T-cell (primary cell): ENCODE measurements at regions not wholly inside any gene's neighbourhood (a gene's known extent, or its start where the extent isn't known, plus 50 kb on each side); places are given as distances from the start of the nearest gene placed in this dataset.

ENCODE experiments used
- ATAC-seq, 4 experiments: fragments of 200-7000 bp in 3 of 4; fragments of 150-1000 bp in 1 of 4; cut with Tn5 transposase; replicated peaks in 1 of 4; 1 replicate in 3 of 4; 2 replicates in 1 of 4; pipeline ENCODE4 v1.10.0; 2021; ENCODE audit warnings: moderate library complexity in 3 of 4, mild to moderate bottlenecking in 2 of 4, moderate number of reproducible peaks in 1 of 4
- CTCF ChIA-PET, 2 donors: fragments of 300-600 bp; sonication (Branson Sonifier 250); formaldehyde crosslinking; loops; one replicate each; lab custom pipeline; 2022; ENCODE audit warnings: antibody characterized with exemption in 2 of 2; lab: Charles Lee
- POLR2A ChIA-PET, 2 donors: fragments of 300-600 bp; sonication (Branson Sonifier 250); formaldehyde crosslinking; loops; one replicate each; lab custom pipeline; 2022; ENCODE audit warnings: antibody characterized with exemption in 2 of 2; lab: Charles Lee
- DNase-seq, 35 experiments: peaks; one replicate each; pipeline versions ENCODE4 v3.0.0 to v3.0.0-alpha.2; 2013 to 2023
- H3K27ac ChIP-seq: one replicate; pipeline ENCODE4 v1.5.1; 2013; ENCODE audit warnings: low read length
- H3K27me3 ChIP-seq, 2 experiments: replicated peaks in 1 of 2; 1 replicate in 1 of 2; 2 replicates in 1 of 2; pipeline versions ENCODE4 v1.6.1 to v1.7.0; 2013; ENCODE audit warnings: low read length in 1 of 2, mixed read lengths in 1 of 2; ENCODE audit not compliant: control insufficient read depth in 2 of 2, insufficient read depth in 2 of 2; ENCODE audit errors: extremely low read depth in 1 of 2
- H3K36me3 ChIP-seq, 2 donors: 1 replicate in 1 of 2; 2 replicates in 1 of 2; pipeline versions ENCODE4 v1.6.1 to v1.7.0; 2013; ENCODE audit warnings: low read length in 1 of 2; ENCODE audit not compliant: control insufficient read depth in 2 of 2, insufficient read depth in 1 of 2; ENCODE audit errors: extremely low read depth in 1 of 2
- H3K4me1 ChIP-seq, 2 experiments: 1 replicate in 1 of 2; 2 replicates in 1 of 2; pipeline versions ENCODE4 v1.6.1 to v1.7.0; 2013; ENCODE audit warnings: low read length in 2 of 2, mixed read lengths in 1 of 2; ENCODE audit not compliant: insufficient read depth in 2 of 2, control insufficient read depth in 1 of 2; ENCODE audit errors: extremely low read depth in 1 of 2
- H3K4me3 ChIP-seq, 2 donors: 1 replicate in 1 of 2; 2 replicates in 1 of 2; pipeline versions ENCODE4 v1.5.1 to v1.7.0; 2013; ENCODE audit warnings: mild to moderate bottlenecking in 2 of 2, low read length in 1 of 2, moderate library complexity in 1 of 2; ENCODE audit not compliant: control insufficient read depth in 1 of 2; ENCODE audit errors: extremely low read depth in 1 of 2
- H3K9me3 ChIP-seq: 2 replicates; pipeline ENCODE4 v1.7.0; 2013
- H3K27ac Mint-ChIP-seq, 2 donors: one replicate each; pipeline ENCODE4 v1.8.0; 2020 to 2021; ENCODE audit warnings: mild to moderate bottlenecking in 2 of 2, mixed read lengths in 2 of 2
- H3K27me3 Mint-ChIP-seq, 2 donors: one replicate each; pipeline ENCODE4 v1.8.0; 2021 to 2022; ENCODE audit warnings: mixed read lengths in 2 of 2
- H3K36me3 Mint-ChIP-seq: one replicate; pipeline ENCODE4 v1.8.0; 2021; ENCODE audit warnings: mixed read lengths
- H3K4me1 Mint-ChIP-seq, 3 donors: one replicate each; pipeline ENCODE4 v1.8.0; 2020 to 2022; ENCODE audit warnings: mixed read lengths in 3 of 3, mild to moderate bottlenecking in 1 of 3
- H3K4me3 Mint-ChIP-seq, 3 donors: one replicate each; pipeline ENCODE4 v1.8.0; 2020 to 2022; ENCODE audit warnings: mild to moderate bottlenecking in 3 of 3, mixed read lengths in 3 of 3, moderate library complexity in 3 of 3
- H3K9me3 Mint-ChIP-seq, 3 donors: one replicate each; pipeline ENCODE4 v1.8.0; 2020 to 2022; ENCODE audit warnings: mixed read lengths in 3 of 3
- WGBS: methylation state at CpG from one replicate; pipeline ENCODE4 v1.1.5; 2013; ENCODE audit warnings: missing lambda C conversion rate; ENCODE audit not compliant: insufficient coverage; 5-methylcytosine and 5-hydroxymethylcytosine counted together

GRCh38 chr20:24766826-24767622 lies 182.0 kb upstream of the CST7 start:
- ChIA-PET CTCF (no interaction called here), POLR2A (interaction anchor here in 1 of 2 donors (0.6 kb wide), 1 partner anchor 1361 kb away, joined by 6 read pairs; no protein-coding TSS in a partner anchor)
- DNase-seq (peak in 1 of 35 experiments; percentile 13), ATAC-seq (peak in 1 of 4 experiments; percentile 4)
- no peak overlapping the region for H3K4me3 Mint-ChIP-seq
- H3K4me1 Mint-ChIP-seq, result no peaks in the 10 kb centered on the region
- peaks cover 4 to 30% of the 10 kb centered on the region in 2 donors for H3K27me3 Mint-ChIP-seq
- H3K27ac Mint-ChIP-seq, result no peak overlapping the region
- H3K27ac ChIP-seq, result no peak overlapping the region
- no peaks in the 10 kb centered on the region for H3K36me3 ChIP-seq
- H3K27me3 ChIP-seq, result peaks cover 0 to 50% of the 10 kb centered on the region in 2 experiments
- WGBS, result 77% methylated on average over 6 of the region's 7 CpGs
- H3K9me3 ChIP-seq, result no peaks in the 10 kb centered on the region
- H3K4me3 ChIP-seq, result no peak overlapping the region
- no peaks in the 10 kb centered on the region for H3K9me3 Mint-ChIP-seq
- no peaks in the 10 kb centered on the region for H3K4me1 ChIP-seq
- H3K36me3 Mint-ChIP-seq, result no peaks in the 10 kb centered on the region

- ChIA-PET CTCF (no interaction called here), POLR2A (no interaction called here)
- H3K27ac Mint-ChIP-seq, result no peak overlapping the region
- DNase-seq (peak in 1 of 35 experiments; percentile 21), ATAC-seq (no peak)
- H3K36me3 Mint-ChIP-seq, result no peaks in the 10 kb centered on the region
- Histone ChIP-seq H3K4me3 (no peak overlapping the region), H3K27me3 (peaks cover 0 to 47% of the 10 kb centered on the region in 2 experiments), H3K27ac (no peak overlapping the region), H3K4me1 (no peaks in the 10 kb centered on the region), H3K36me3 (no peaks in the 10 kb centered on the region), H3K9me3 (no peaks in the 10 kb centered on the region)
- no peaks in the 10 kb centered on the region for H3K9me3 Mint-ChIP-seq
- peaks cover 6 to 28% of the 10 kb centered on the region in 2 donors for H3K27me3 Mint-ChIP-seq
- no peak overlapping the region for H3K4me3 Mint-ChIP-seq
- H3K4me1 Mint-ChIP-seq, result no peaks in the 10 kb centered on the region
- WGBS, result 88% methylated on average over 4 of the region's 4 CpGs
These were observed 181.4 kb upstream of the CST7 start for GRCh38 chr20:24767623-24768100.

- DNase-seq (peak in 1 of 35 experiments; percentile 7), ATAC-seq (no peak)
- Mint-ChIP-seq H3K27me3 (peaks cover 7 to 26% of the 10 kb centered on the region in 2 donors), H3K9me3 (no peaks in the 10 kb centered on the region), H3K4me3 (no peak overlapping the region), H3K27ac (no peak overlapping the region), H3K4me1 (no peaks in the 10 kb centered on the region), H3K36me3 (no peaks in the 10 kb centered on the region)
- Histone ChIP-seq H3K27ac (no peak overlapping the region), H3K4me3 (no peak overlapping the region), H3K9me3 (no peaks in the 10 kb centered on the region), H3K27me3 (peaks cover 0 to 43% of the 10 kb centered on the region in 2 experiments), H3K36me3 (no peaks in the 10 kb centered on the region), H3K4me1 (no peaks in the 10 kb centered on the region)
- CTCF ChIA-PET, result no interaction called here
- 78% methylated on average over 1 of the region's 4 CpGs for WGBS
- POLR2A ChIA-PET, result no interaction called here
These were observed 180.8 kb upstream of the CST7 start for GRCh38 chr20:24768201-24768636.

- Mint-ChIP-seq H3K27me3 (peaks cover 7 to 23% of the 10 kb centered on the region in 2 donors), H3K27ac (no peak overlapping the region), H3K9me3 (no peaks in the 10 kb centered on the region), H3K4me3 (no peak overlapping the region), H3K4me1 (no peaks in the 10 kb centered on the region), H3K36me3 (no peaks in the 10 kb centered on the region)
- 66% methylated on average over 4 of the region's 10 CpGs for WGBS
- Histone ChIP-seq H3K36me3 (no peaks in the 10 kb centered on the region), H3K4me1 (no peaks in the 10 kb centered on the region), H3K9me3 (no peaks in the 10 kb centered on the region), H3K27ac (no peak overlapping the region), H3K27me3 (peaks cover 0 to 38% of the 10 kb centered on the region in 2 experiments), H3K4me3 (no peak overlapping the region)
- DNase-seq, result peak in 1 of 35 experiments; percentile 16
- POLR2A ChIA-PET, result no interaction called here
- no peak for ATAC-seq
- CTCF ChIA-PET, result interaction anchor here in 1 of 2 donors (0.6 kb wide), 1 partner anchor 16 kb away, joined by 4 read pairs; no protein-coding TSS in a partner anchor
These were observed 180.1 kb upstream of the CST7 start for GRCh38 chr20:24768713-24769601.

GRCh38 chr20:24769878-24770627 lies 179.0 kb upstream of the CST7 start:
- Histone ChIP-seq H3K27ac (no peak overlapping the region), H3K27me3 (peaks cover 0 to 30% of the 10 kb centered on the region in 2 experiments), H3K36me3 (no peaks in the 10 kb centered on the region), H3K4me3 (no peak overlapping the region), H3K4me1 (no peaks in the 10 kb centered on the region), H3K9me3 (no peaks in the 10 kb centered on the region)
- ATAC-seq, result no peak
- peak in 1 of 35 experiments; percentile 17 for DNase-seq
- Mint-ChIP-seq H3K36me3 (no peaks in the 10 kb centered on the region), H3K27ac (no peak overlapping the region), H3K4me3 (no peak overlapping the region), H3K9me3 (peaks cover 0 to 5% (median 4%) of the 10 kb centered on the region in 3 donors), H3K4me1 (no peaks in the 10 kb centered on the region), H3K27me3 (peaks cover 7 to 15% of the 10 kb centered on the region in 2 donors)
- ChIA-PET CTCF (no interaction called here), POLR2A (no interaction called here)
- 84% methylated on average over 18 of the region's 18 CpGs for WGBS
